ENCODE measurements at regions not wholly inside any gene's neighbourhood (a gene's known extent, or its start where the extent isn't known, plus 50 kb on each side); places are given as distances from the start of the nearest gene placed in this dataset.

- POLR2A ChIA-PET, result no interaction called here
- ATAC-seq (no peak), DNase-seq (ENCODE audit: low spot score) (no peak)
- Mint-ChIP-seq H3K9me3 (no peaks in the 10 kb centered on the region), H3K4me3 (no peak overlapping the region), H3K36me3 (no peaks in the 10 kb centered on the region), H3K27me3 (ENCODE audit: low read depth) (no peaks in the 10 kb centered on the region), H3K27ac (no peak overlapping the region), H3K4me1 (peaks cover 22% of the 10 kb centered on the region)
- no peak for TF ChIP-seq TEAD4 (CRISPR knock-in tag; IDR thresholded peaks at IDR 0.05)
- CTCF ChIA-PET, result no interaction called here
Measured at GRCh38 chr7:112989531-112989930, 97.1 kb downstream of the GPR85 start.

- CTCF ChIA-PET, result interaction anchor here (1.1 kb wide), 1 partner anchor 118 kb away, joined by 4 read pairs; no protein-coding TSS in a partner anchor
- TF ChIP-seq SMAD3 (CRISPR knock-in tag; IDR thresholded peaks at IDR 0.05; ENCODE audit: borderline replicate concordance), result no peak
- TF ChIP-seq ATF6 (CRISPR knock-in tag; IDR thresholded peaks at IDR 0.05), result no peak
- no peak for TF ChIP-seq TEAD1 (CRISPR knock-in tag; IDR thresholded peaks at IDR 0.05)
- no peak for TF ChIP-seq CREB1 (CRISPR knock-in tag; IDR thresholded peaks at IDR 0.05)
- TF ChIP-seq MYBL2 (CRISPR knock-in tag; IDR thresholded peaks at IDR 0.05), result no peak
- no peak for TF ChIP-seq ELF4 (CRISPR knock-in tag; IDR thresholded peaks at IDR 0.05; ENCODE audit: low read depth)
- TF ChIP-seq ZNF232 (CRISPR knock-in tag; IDR thresholded peaks at IDR 0.05), result no peak
- no peak for TF ChIP-seq ZNF396 (CRISPR knock-in tag; IDR thresholded peaks at IDR 0.05; ENCODE audit: borderline replicate concordance)
- TF ChIP-seq CREM (CRISPR knock-in tag; IDR thresholded peaks at IDR 0.05), result no peak
- TF ChIP-seq ZNF532 (CRISPR knock-in tag; IDR thresholded peaks at IDR 0.05; ENCODE audit: borderline replicate concordance), result no peak
- no peak for TF ChIP-seq OVOL2 (CRISPR knock-in tag; IDR thresholded peaks at IDR 0.05; ENCODE audit: borderline replicate concordance)
- Mint-ChIP-seq H3K36me3 (no peaks in the 10 kb centered on the region), H3K27ac (peak overlapping the region; percentile 83; the same call in 1 of the 2 replicates), H3K4me1 (peaks cover 22% of the 10 kb centered on the region), H3K4me3 (no peak overlapping the region), H3K27me3 (ENCODE audit: low read depth) (no peaks in the 10 kb centered on the region), H3K9me3 (no peaks in the 10 kb centered on the region)
- POLR2A ChIA-PET, result no interaction called here
- no peak for DNase-seq (ENCODE audit: low spot score)
- no peak for ATAC-seq
Measured at GRCh38 chr7:112987171-112987570, 99.5 kb downstream of the GPR85 start.

- ChIA-PET CTCF (interaction anchor here (1.0 to 1.2 kb wide), 2 partner anchors 118 to 173 kb away, joined by 3 to 4 read pairs; no protein-coding TSS in a partner anchor), POLR2A (no interaction called here)
- Mint-ChIP-seq H3K36me3 (no peaks in the 10 kb centered on the region), H3K4me3 (no peak overlapping the region), H3K27ac (no peak overlapping the region), H3K9me3 (no peaks in the 10 kb centered on the region), H3K27me3 (ENCODE audit: low read depth) (no peaks in the 10 kb centered on the region), H3K4me1 (peaks cover 22% of the 10 kb centered on the region)
- TF ChIP-seq NFATC4 (CRISPR knock-in tag; IDR thresholded peaks at IDR 0.05) (no peak), E2F1 (CRISPR knock-in tag; IDR thresholded peaks at IDR 0.05) (no peak), JUN (CRISPR knock-in tag; IDR thresholded peaks at IDR 0.05) (no peak), ARID4B (CRISPR knock-in tag; IDR thresholded peaks at IDR 0.05; ENCODE audit: borderline replicate concordance) (no peak), ZNF416 (CRISPR knock-in tag; IDR thresholded peaks at IDR 0.05) (no peak)
- DNase-seq (ENCODE audit: low spot score) (no peak), ATAC-seq (no peak; the same call in 1 of the 2 replicates)
Measured at GRCh38 chr7:112986256-112987031, 100.2 kb downstream of the GPR85 start.

All from WTC11 (cell line).